HG02840 (cell line): ENCODE measurements at regions not wholly inside any gene's neighbourhood (a gene's known extent, or its start where the extent isn't known, plus 50 kb on each side); places are given as distances from the start of the nearest gene placed in this dataset.
"Not testable (repeated sequence)": the region's sequence is repeated elsewhere in the genome, so short reads cannot be mapped to it uniquely, and the experiment has no call there.

Experiments used
- ATAC-seq: cut with Tn5 transposase; IDR thresholded peaks from one replicate; pipeline ENCODE4 v1.9.1; 2021; ENCODE audit warnings: mild to moderate bottlenecking, moderate library complexity, moderate number of reproducible peaks; ENCODE audit not compliant: unreplicated experiment, low FRiP score

- no peak for ATAC-seq
These were observed 375.4 kb downstream of the LTN1 start for GRCh38 chr21:28617300-28617699.

GRCh38 chr21:28615276-28615675 is 377.4 kb downstream of the LTN1 start:
- no peak for ATAC-seq

- no peak for ATAC-seq
These were observed 377.9 kb downstream of the LTN1 start for GRCh38 chr21:28614791-28615190.

- no peak for ATAC-seq
These were observed 384.0 kb downstream of the LTN1 start for GRCh38 chr21:28608646-28609045.

- ATAC-seq = no peak
These were observed 385.1 kb downstream of the LTN1 start for GRCh38 chr21:28607545-28607944.

- peak; percentile 63 for ATAC-seq
These were observed 387.6 kb downstream of the LTN1 start for GRCh38 chr21:28604946-28605537.

GRCh38 chr21:28602546-28602945 is 390.1 kb downstream of the LTN1 start:
- no peak for ATAC-seq

GRCh38 chr21:28598214-28598613 is 394.5 kb downstream of the LTN1 start:
- no peak for ATAC-seq

GRCh38 chr21:28592205-28592865 is 400.3 kb downstream of the LTN1 start:
- no peak for ATAC-seq

GRCh38 chr21:28590676-28591075 is 402.0 kb downstream of the LTN1 start:
- no peak for ATAC-seq

GRCh38 chr21:28590026-28590425 is 402.7 kb downstream of the LTN1 start:
- no peak for ATAC-seq

GRCh38 chr21:28588997-28589396 is 403.7 kb downstream of the LTN1 start:
- no peak for ATAC-seq

GRCh38 chr21:28587748-28588147 is 404.9 kb downstream of the LTN1 start:
- no peak for ATAC-seq

- ATAC-seq = no peak
These were observed 410.7 kb downstream of the LTN1 start for GRCh38 chr21:28581976-28582375.

- not testable (repeated sequence) for ATAC-seq
These were observed 411.4 kb downstream of the LTN1 start for GRCh38 chr21:28581311-28581731.

- no peak for ATAC-seq
These were observed 412.1 kb downstream of the LTN1 start for GRCh38 chr21:28580585-28580984.

GRCh38 chr21:28579986-28580550 is 412.6 kb downstream of the LTN1 start:
- ATAC-seq = no peak

GRCh38 chr21:28568692-28569091 is 424.0 kb downstream of the LTN1 start:
- ATAC-seq = no peak

- not testable (repeated sequence) for ATAC-seq
These were observed 428.7 kb downstream of the LTN1 start for GRCh38 chr21:28563933-28564332.

GRCh38 chr21:28561772-28562171 is 430.9 kb downstream of the LTN1 start:
- no peak for ATAC-seq

- ATAC-seq = no peak
These were observed 437.8 kb downstream of the LTN1 start for GRCh38 chr21:28554660-28555475.
